ENCODE measurements at regions not wholly inside any gene's neighbourhood (a gene's known extent, or its start where the extent isn't known, plus 50 kb on each side); places are given as distances from the start of the nearest gene placed in this dataset.

- no peak overlapping the region for H3K4me3 ChIP-seq (ENCODE audit: low read depth in 1 of 2, low read length in 1 of 2)
- H3K9me3 ChIP-seq: no peaks in the 10 kb centered on the region
- H3K36me3 ChIP-seq: no peaks in the 10 kb centered on the region
- no peak overlapping the region for H3K27ac ChIP-seq
- TF ChIP-seq CTCF (IDR thresholded peaks at IDR 0.05): no peak
- H3K27me3 ChIP-seq: no peaks in the 10 kb centered on the region
- H3K4me1 ChIP-seq (ENCODE audit: control insufficient read depth in 1 of 2, insufficient read depth in 1 of 2, low read depth in 1 of 2, low read length in 1 of 2): peaks cover 0 to 14% of the 10 kb centered on the region in 2 experiments
Measured at GRCh38 chrX:134747006-134747405, 50.0 kb downstream of the PABIR2 start.

- Histone ChIP-seq H3K36me3 (no peaks in the 10 kb centered on the region), H3K27ac (peak overlapping the region; percentile 62), H3K27me3 (no peaks in the 10 kb centered on the region), H3K4me3 (ENCODE audit: low read depth in 1 of 2, low read length in 1 of 2) (no peak overlapping the region), H3K9me3 (no peaks in the 10 kb centered on the region), H3K4me1 (ENCODE audit: control insufficient read depth in 1 of 2, insufficient read depth in 1 of 2, low read depth in 1 of 2, low read length in 1 of 2) (peaks cover 0 to 14% of the 10 kb centered on the region in 2 experiments)
- no peak for TF ChIP-seq CTCF (IDR thresholded peaks at IDR 0.05)
Measured at GRCh38 chrX:134746410-134746785, 50.6 kb downstream of the PABIR2 start.

- H3K4me1 ChIP-seq (ENCODE audit: control insufficient read depth in 1 of 2, insufficient read depth in 1 of 2, low read depth in 1 of 2, low read length in 1 of 2): peaks cover 0 to 14% of the 10 kb centered on the region in 2 experiments
- H3K27ac ChIP-seq: peak overlapping the region; percentile 62
- H3K36me3 ChIP-seq: no peaks in the 10 kb centered on the region
- no peak overlapping the region for H3K4me3 ChIP-seq (ENCODE audit: low read depth in 1 of 2, low read length in 1 of 2)
- TF ChIP-seq CTCF (IDR thresholded peaks at IDR 0.05): no peak
- no peaks in the 10 kb centered on the region for H3K9me3 ChIP-seq
- H3K27me3 ChIP-seq: no peaks in the 10 kb centered on the region
Measured at GRCh38 chrX:134745636-134746409, 51.2 kb downstream of the PABIR2 start.

GRCh38 chrX:134743091-134743490 lies 53.9 kb downstream of the PABIR2 start:
- Histone ChIP-seq H3K4me1 (ENCODE audit: control insufficient read depth in 1 of 2, insufficient read depth in 1 of 2, low read depth in 1 of 2, low read length in 1 of 2) (peaks cover 0 to 14% of the 10 kb centered on the region in 2 experiments), H3K27ac (no peak overlapping the region), H3K27me3 (no peaks in the 10 kb centered on the region), H3K36me3 (no peaks in the 10 kb centered on the region), H3K9me3 (no peaks in the 10 kb centered on the region), H3K4me3 (ENCODE audit: low read depth in 1 of 2, low read length in 1 of 2) (no peak overlapping the region)
- TF ChIP-seq CTCF (IDR thresholded peaks at IDR 0.05): no peak

GRCh38 chrX:134742573-134742972 lies 54.4 kb downstream of the PABIR2 start:
- Histone ChIP-seq H3K27ac (no peak overlapping the region), H3K9me3 (no peaks in the 10 kb centered on the region), H3K4me1 (ENCODE audit: control insufficient read depth in 1 of 2, insufficient read depth in 1 of 2, low read depth in 1 of 2, low read length in 1 of 2) (peaks cover 0 to 14% of the 10 kb centered on the region in 2 experiments), H3K27me3 (no peaks in the 10 kb centered on the region), H3K36me3 (no peaks in the 10 kb centered on the region), H3K4me3 (ENCODE audit: low read depth in 1 of 2, low read length in 1 of 2) (no peak overlapping the region)
- TF ChIP-seq CTCF (IDR thresholded peaks at IDR 0.05): no peak

Data from neutrophil (primary cell).